ENCODE measurements at regions not wholly inside any gene's neighbourhood (a gene's known extent, or its start where the extent isn't known, plus 50 kb on each side); places are given as distances from the start of the nearest gene placed in this dataset.
"Not testable (repeated sequence)": the region's sequence is repeated elsewhere in the genome, so short reads cannot be mapped to it uniquely, and the experiment has no call there.

DNA sequence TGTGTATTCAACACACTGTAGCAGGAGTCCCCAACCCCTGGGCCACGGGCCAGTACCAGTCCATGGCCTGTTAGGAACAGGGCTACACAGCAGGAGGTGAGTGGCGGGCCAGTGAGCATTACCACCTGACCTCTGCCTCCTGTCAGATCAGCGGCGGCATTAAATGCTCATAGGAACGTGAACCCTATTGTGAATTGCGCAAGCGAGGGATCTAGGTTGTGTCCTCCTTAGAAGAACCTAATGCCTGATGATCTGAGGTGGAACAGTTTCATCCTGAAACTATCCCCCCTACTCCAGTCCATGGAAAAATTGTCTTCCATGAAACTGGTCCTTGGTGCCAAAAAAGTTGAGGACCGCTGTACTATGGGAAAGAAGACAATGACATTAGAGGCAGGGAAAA lies 386.9 kb downstream of the PREX1 start:
- DNase-seq (ENCODE audit: low read depth): no peak

DNA sequence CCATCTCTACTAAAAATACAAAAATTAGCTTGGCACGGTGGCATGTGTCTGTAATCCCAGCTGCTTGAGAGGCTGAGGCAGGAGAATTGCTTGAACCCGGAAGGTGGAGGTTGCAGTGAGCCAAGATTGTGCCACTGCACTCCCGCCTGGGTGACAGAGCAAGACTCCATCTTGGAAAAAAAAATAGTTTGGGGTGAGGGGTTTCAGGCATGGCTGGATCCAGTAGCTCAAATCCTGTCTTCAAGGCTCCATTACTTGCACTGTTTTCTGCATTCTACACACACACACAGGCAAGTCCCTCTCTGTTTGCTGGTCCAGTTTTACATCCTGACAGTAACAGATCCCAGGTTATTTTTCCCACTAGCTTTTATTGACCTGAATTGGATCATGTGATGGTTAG lies 387.5 kb downstream of the PREX1 start:
- not testable (repeated sequence) for DNase-seq (ENCODE audit: low read depth)

GRCh38 chr20:48437146-48437545 lies 390.7 kb downstream of the PREX1 start:
- no peak for DNase-seq (ENCODE audit: low read depth)

- DNase-seq (ENCODE audit: low read depth): not testable (repeated sequence)
These were observed 391.2 kb downstream of the PREX1 start for GRCh38 chr20:48436609-48437008.

GRCh38 chr20:48433178-48433577 lies 394.6 kb downstream of the PREX1 start:
- DNase-seq (ENCODE audit: low read depth): no peak

DNA sequence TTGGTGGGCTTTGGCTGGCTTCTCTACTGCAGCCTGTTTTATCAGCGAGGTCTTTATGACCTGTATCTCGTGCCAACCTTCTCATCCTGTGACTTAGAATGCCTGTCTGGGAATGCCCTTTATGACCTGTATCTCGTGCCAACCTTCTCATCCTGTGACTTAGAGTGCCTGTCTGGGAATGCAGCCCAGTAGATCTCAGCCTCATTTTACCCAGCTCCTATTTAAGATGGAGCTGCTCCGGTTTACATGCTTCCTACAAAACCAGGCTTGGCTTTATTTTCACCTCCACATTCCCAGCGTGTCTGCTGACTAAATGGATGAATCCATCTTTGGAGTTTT lies 395.3 kb downstream of the PREX1 start:
- DNase-seq (ENCODE audit: low read depth): no peak

GRCh38 chr20:48431653-48432493 lies 395.9 kb downstream of the PREX1 start:
- DNase-seq (ENCODE audit: low read depth): peak; percentile 75

- DNase-seq (ENCODE audit: low read depth): no peak
These were observed 401.2 kb downstream of the PREX1 start for GRCh38 chr20:48426630-48427029.

DNA sequence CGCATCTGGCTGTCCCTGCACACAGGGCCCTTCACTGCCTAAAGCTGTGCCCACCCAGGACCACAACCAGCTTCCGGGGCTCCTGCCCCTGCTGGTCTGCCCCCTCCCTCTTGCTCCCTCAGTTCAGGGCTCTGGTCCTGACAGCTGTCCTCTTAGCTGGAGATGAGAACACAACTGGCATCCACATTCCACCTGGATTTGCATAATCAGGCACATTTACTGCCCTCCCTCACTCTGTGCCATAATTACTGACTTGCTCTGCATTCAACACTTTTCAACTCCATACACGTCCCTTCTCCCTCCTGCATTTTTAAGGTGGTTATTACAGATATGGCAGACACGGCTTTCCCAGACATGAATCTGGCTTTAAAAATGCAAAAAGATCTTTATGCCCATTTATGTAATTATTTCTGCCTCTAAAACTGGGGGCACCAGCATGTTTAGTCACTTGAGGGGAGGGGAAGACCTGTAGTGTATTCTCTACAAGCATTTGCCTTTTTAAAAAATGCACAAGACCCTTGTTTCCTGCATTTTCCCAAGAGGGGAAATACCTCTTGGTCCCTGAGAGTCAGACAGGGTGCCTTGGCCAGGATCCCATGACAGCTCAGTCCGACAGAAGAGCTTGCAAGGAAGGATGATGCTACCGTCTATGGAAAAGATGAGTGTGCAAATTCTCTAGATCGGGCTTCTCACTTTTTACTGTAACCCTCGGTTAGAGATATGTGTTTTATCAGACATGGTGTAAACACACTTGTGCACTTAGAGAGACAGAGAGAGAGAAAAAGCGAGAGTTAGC lies 401.8 kb downstream of the PREX1 start:
- DNase-seq (ENCODE audit: low read depth): no peak

DNA sequence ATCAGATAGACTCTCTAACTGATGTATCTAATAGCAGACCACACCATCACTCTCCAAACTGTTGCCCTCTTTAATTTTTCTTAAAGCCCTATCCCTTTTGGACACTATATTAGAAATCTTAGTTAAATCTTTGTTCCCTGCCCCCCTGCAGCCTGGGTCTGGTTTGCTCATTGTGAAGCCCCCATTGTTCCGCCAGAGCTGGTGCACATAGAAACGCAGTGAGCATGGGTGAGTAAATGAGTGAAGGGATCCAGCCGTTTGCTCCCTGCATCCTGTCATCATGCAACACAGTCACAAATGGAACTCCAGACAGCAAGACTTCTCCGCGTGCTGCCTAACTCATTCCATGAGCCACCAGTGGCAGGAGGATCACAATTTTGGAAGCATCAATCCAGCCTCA lies 402.5 kb downstream of the PREX1 start:
- no peak for DNase-seq (ENCODE audit: low read depth)

DNA sequence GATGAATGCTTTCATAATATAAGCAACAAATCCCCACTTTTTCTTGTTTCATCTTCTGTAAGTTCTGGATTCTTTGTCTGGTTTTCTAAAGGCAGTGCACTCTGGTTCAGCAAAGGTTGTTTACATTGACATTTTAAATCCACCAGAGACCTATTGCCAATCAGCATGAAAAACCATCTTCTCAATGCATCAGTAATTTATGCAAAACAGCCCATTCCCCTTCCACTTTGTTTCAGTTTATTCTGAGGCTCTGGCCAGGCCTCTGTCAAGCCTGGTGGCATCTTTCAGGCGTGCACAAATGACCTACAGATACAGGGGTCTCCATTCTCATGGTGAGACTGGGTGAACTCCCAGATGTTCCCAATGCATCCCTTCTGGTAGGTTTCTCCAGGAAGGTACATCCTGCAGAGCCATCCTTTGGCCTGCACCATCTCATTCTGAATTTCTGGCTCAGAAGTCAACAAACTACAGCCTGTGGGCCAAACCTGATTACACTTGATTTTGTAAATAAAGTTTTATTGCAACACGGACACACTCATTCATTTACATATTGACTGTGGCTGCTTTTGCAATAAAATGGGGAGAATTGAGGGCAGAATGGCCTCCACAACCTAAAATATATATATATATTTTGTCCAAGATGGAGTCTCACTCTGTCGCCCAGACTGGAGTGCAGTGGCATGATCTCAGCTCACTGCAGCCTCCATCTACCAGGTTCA lies 405.4 kb downstream of the PREX1 start:
- DNase-seq (ENCODE audit: low read depth): no peak

DNA sequence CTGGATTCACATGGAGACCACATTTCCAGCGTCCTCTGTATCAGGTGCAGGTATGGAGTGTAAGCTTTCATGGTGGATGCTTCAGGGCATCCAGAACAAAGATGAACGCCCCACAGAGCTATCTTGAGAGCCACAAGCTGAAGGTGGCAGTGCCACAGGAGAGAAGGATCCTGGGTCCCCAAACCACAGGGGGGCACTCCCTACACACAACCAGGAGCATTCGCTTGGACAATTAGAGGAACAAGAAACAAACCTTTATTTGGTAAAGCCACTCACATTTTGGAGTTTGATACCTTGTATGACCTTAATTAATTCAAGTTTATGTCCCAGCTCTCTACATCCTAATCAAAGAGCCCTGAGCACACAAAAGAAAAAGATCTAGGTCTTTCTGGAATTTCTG lies 406.3 kb downstream of the PREX1 start:
- DNase-seq (ENCODE audit: low read depth): peak; percentile 4

GRCh38 chr20:48420176-48420575 lies 407.6 kb downstream of the PREX1 start:
- no peak for DNase-seq (ENCODE audit: low read depth)

DNA sequence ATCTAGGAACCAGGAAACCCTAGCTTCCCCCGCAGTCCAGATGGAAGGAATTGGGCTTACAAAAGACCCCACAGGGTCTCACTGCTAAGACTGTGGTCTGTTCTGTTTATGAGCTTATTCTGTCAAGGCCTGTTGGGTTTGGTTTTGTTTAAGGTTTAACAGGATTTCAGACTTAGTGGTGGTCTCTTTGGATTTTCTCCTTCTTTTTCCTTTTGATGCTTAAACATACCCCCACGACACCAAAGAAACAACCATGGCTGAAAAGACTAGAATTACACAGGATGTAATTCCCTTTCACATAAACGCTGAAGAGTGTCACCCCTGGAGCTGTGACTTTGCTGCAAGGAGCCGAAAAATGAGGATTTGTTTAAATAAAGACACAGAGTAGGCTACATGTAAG lies 408.6 kb downstream of the PREX1 start:
- no peak for DNase-seq (ENCODE audit: low read depth)

- DNase-seq (ENCODE audit: low read depth): no peak
These were observed 411.8 kb downstream of the PREX1 start for GRCh38 chr20:48416002-48416401.

DNA sequence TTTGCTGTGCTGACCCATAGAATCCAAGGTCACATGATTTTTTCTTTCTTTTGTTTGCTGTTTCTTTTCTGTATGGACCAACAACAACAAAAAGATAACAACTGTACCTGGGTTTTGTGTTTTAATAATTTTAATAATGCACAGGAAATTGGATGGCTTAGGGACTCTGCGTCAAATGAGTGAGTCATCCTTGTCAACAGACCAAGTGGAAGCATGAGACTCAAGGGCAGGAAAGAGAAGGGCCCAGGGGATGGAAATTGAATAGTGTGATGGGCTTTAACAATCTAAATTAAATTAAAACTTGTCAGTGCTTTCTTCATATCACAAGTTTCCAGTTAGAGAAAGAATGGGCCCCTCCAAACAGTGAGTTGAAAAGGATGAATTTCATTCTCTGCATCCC lies 413.0 kb downstream of the PREX1 start:
- DNase-seq (ENCODE audit: low read depth): no peak

DNA sequence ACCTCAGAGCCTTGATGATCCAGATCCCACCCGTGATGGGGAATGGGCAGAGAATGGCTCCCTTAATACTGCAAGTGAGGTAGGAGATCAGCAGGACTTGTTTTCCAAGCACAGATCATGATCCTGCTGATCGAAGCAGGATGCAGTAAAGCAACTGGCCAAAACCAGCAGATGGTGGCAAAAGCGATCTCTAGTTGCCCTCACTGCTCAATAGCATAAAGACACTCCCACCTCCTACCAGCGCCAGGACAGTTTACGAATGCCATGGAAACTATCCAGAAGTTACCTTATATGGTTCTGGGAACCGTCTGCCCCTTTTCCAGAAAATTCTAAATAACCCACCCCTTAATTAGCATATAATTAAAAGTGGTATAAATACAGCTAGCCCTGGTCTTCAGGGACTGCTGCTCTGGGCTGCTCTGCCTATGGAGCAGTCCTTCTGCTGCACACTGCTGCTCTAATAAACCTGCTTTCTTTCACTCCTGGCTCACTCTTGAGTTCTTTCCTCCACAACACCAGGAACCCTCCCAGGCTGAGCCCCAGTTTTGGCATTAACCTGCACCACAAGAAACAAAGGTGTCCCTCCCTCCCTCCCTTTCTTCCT lies 415.8 kb downstream of the PREX1 start:
- DNase-seq (ENCODE audit: low read depth): no peak

DNA sequence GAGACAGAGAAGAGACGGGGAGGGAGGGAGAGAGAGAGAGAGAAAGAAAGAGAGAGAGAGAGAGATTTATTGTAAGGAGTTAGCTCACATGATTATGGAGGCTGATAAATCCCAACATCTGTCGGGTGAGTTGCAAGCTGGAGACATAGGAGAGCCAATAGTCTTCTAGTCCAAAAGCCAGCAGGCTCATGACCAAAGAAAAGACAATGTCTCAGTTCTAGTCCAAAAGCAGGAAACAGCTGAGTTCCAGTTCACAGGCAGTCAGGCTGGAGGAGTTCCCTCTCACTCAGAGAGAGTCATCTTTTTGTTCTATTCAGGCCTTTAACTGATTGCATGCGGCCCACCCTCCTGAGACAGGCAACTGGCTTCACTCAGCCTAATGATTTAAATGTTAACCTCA lies 416.6 kb downstream of the PREX1 start:
- DNase-seq (ENCODE audit: low read depth): no peak

- no peak for DNase-seq (ENCODE audit: low read depth)
These were observed 418.7 kb downstream of the PREX1 start for GRCh38 chr20:48409055-48409615.

DNA sequence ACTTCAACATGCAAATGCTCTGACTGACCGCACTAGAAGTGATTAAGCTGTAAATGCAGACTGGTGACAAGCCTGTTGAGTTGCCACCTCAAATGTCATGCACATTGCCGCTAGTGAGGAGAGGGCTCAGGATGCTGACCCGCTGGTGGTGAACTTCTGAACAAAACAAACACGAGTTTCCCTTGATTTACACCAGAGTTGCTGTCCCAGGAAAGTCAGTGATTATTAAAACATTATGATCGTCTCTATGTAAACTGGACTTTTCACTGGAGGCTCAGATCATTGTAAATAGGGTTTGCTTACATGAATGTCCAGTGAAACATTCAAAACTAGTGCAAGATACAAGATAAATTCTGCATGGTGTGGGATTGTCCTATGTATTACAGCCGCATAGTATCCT lies 420.1 kb downstream of the PREX1 start:
- no peak for DNase-seq (ENCODE audit: low read depth)

DNA sequence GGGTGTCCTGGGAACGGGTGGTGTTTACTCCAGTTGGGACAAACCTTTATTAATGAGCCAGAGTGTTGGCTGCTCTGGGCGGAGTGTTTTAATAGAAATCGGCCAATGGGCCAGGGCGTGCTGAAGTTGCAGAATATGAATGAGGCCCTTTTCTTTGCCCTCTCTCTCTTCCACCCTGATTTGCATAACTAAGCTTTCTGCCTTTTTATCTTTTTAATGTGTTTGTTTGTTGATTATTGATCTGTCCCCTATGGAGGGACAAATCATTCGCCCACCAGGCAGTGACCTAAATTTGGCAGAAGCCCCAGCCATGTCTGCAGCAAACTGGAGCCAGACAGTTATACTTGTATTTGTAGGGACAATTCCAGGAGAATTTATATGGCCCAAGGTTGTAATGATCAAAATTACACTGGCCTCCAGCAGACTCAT lies 420.9 kb downstream of the PREX1 start:
- DNase-seq (ENCODE audit: low read depth): no peak

- no peak for DNase-seq (ENCODE audit: low read depth)
These were observed 421.3 kb downstream of the PREX1 start for GRCh38 chr20:48406498-48406897.
